HG03103 (cell line): ENCODE measurements at regions not wholly inside any gene's neighbourhood (a gene's known extent, or its start where the extent isn't known, plus 50 kb on each side); places are given as distances from the start of the nearest gene placed in this dataset.
"Not testable (repeated sequence)": the region's sequence is repeated elsewhere in the genome, so short reads cannot be mapped to it uniquely, and the experiment has no call there.

Source experiments
- ATAC-seq: cut with Tn5 transposase; IDR thresholded peaks from one replicate; pipeline ENCODE4 v1.9.1; 2021; ENCODE audit warnings: low read depth; ENCODE audit not compliant: unreplicated experiment

- no peak for ATAC-seq
These were observed 214.3 kb upstream of the APCDD1 start for GRCh38 chr18:10239991-10240634.

GRCh38 chr18:10240973-10241372 lies 213.5 kb upstream of the APCDD1 start:
- no peak for ATAC-seq

GRCh38 chr18:10241579-10241978 lies 212.9 kb upstream of the APCDD1 start:
- ATAC-seq = no peak

- ATAC-seq = no peak
These were observed 211.3 kb upstream of the APCDD1 start for GRCh38 chr18:10242936-10243680.

- no peak for ATAC-seq
These were observed 210.1 kb upstream of the APCDD1 start for GRCh38 chr18:10244341-10244740.

- no peak for ATAC-seq
These were observed 209.2 kb upstream of the APCDD1 start for GRCh38 chr18:10245031-10245845.

GRCh38 chr18:10245846-10246175 lies 208.6 kb upstream of the APCDD1 start:
- no peak for ATAC-seq

- ATAC-seq = no peak
These were observed 207.3 kb upstream of the APCDD1 start for GRCh38 chr18:10247021-10247741.

- ATAC-seq = no peak
These were observed 206.7 kb upstream of the APCDD1 start for GRCh38 chr18:10247742-10248082.

- ATAC-seq = no peak
These were observed 205.7 kb upstream of the APCDD1 start for GRCh38 chr18:10248738-10249137.

- ATAC-seq = no peak
These were observed 205.2 kb upstream of the APCDD1 start for GRCh38 chr18:10249270-10249669.

GRCh38 chr18:10249801-10250200 lies 204.6 kb upstream of the APCDD1 start:
- ATAC-seq = no peak

GRCh38 chr18:10252494-10252893 lies 201.9 kb upstream of the APCDD1 start:
- ATAC-seq = no peak

- ATAC-seq = no peak
These were observed 201.3 kb upstream of the APCDD1 start for GRCh38 chr18:10252952-10253705.

GRCh38 chr18:10256276-10256675 lies 198.2 kb upstream of the APCDD1 start:
- not testable (repeated sequence) for ATAC-seq

GRCh38 chr18:10258836-10259474 lies 195.5 kb upstream of the APCDD1 start:
- ATAC-seq = no peak

GRCh38 chr18:10259901-10260300 lies 194.5 kb upstream of the APCDD1 start:
- no peak for ATAC-seq

GRCh38 chr18:10261344-10262276 lies 192.8 kb upstream of the APCDD1 start:
- no peak for ATAC-seq

- ATAC-seq = no peak
These were observed 191.9 kb upstream of the APCDD1 start for GRCh38 chr18:10262566-10262965.
